Aorta (tissue), 5 donors: ENCODE measurements at regions not wholly inside any gene's neighbourhood (a gene's known extent, or its start where the extent isn't known, plus 50 kb on each side); places are given as distances from the start of the nearest gene placed in this dataset.

Source experiments
- ATAC-seq: fragments of 200-7000 bp; cut with Tn5 transposase; one replicate; pipeline ENCODE4 v1.9.1; 2022; ENCODE audit warnings: moderate library complexity; ENCODE audit not compliant: low FRiP score
- DNase-seq, 2 donors: peaks; one replicate each; pipeline ENCODE4 v3.0.0-alpha.2; 2020
- H3K27ac ChIP-seq, 2 donors: one replicate each; pipeline ENCODE4 v1.5.1; 2013; ENCODE audit warnings: low read length in 2 of 2, mild to moderate bottlenecking in 2 of 2, moderate library complexity in 2 of 2, control low read depth in 1 of 2, inconsistent platforms in 1 of 2, low read depth in 1 of 2
- H3K27me3 ChIP-seq, 2 donors: one replicate each; pipeline ENCODE4 v1.6.1; 2013; ENCODE audit warnings: control low read depth in 1 of 2, low read length in 1 of 2, mild to moderate bottlenecking in 1 of 2, moderate library complexity in 1 of 2; ENCODE audit not compliant: insufficient read depth in 2 of 2, control insufficient read depth in 1 of 2
- H3K36me3 ChIP-seq, 2 donors: one replicate each; pipeline ENCODE4 v1.6.1; 2013; ENCODE audit warnings: control low read depth in 1 of 2, low read length in 1 of 2, mild to moderate bottlenecking in 1 of 2; ENCODE audit not compliant: insufficient read depth in 2 of 2, control insufficient read depth in 1 of 2
- H3K4me1 ChIP-seq, 2 donors: one replicate each; pipeline ENCODE4 v1.6.1; 2013; ENCODE audit warnings: low read length in 2 of 2, control low read depth in 1 of 2, mild to moderate bottlenecking in 1 of 2, moderate library complexity in 1 of 2; ENCODE audit not compliant: insufficient read depth in 2 of 2, control insufficient read depth in 1 of 2
- H3K4me3 ChIP-seq, 2 donors: one replicate each; pipeline ENCODE4 v1.5.1; 2013; ENCODE audit warnings: low read length in 2 of 2, control low read depth in 1 of 2, mild to moderate bottlenecking in 1 of 2
- H3K9me3 ChIP-seq: one replicate; pipeline ENCODE4 v1.6.1; 2013; ENCODE audit warnings: mild to moderate bottlenecking, low read length; ENCODE audit not compliant: control insufficient read depth
- WGBS, 2 donors: extraction: QIAGEN DNeasy Blood & Tissue Kit; methylation state at CpG; one replicate each; pipeline ENCODE4 v1.1.7; 2013; 5-methylcytosine and 5-hydroxymethylcytosine counted together
- intact Hi-C, 2 donors: fragments of 100-400 bp; cut with DNase I; formaldehyde crosslinking; loops; one replicate each; pipeline versions ENCODE4 v1.14.2 to v1.15.0; 2022
- donor health status: healthy with polysubstance abuse.
- donor health status: Bipolar disorder and iron deficiency.
- donor health status: DM: no; HTN: no; CAD: no.
- donor health status: DM: no; HTN: no; CAD: no.
- donor health status: DM: yes; HTN: yes; CAD: no.

GRCh38 chr3:144314946-144315345 is 343.3 kb downstream of the DIPK2A start:
- no peaks in the 10 kb centered on the region for H3K4me1 ChIP-seq
- no peak overlapping the region for H3K27ac ChIP-seq
- ATAC-seq, result no peak
- no peak overlapping the region for H3K4me3 ChIP-seq
- no peak for DNase-seq
- H3K9me3 ChIP-seq, result no peaks in the 10 kb centered on the region
- intact Hi-C loops, result no loop called here
- WGBS, 2 donors, result 83 to 88% methylated on average over 3 of the region's 3 CpGs
- no peaks in the 10 kb centered on the region for H3K36me3 ChIP-seq
- no peaks in the 10 kb centered on the region for H3K27me3 ChIP-seq

GRCh38 chr3:144317961-144318360 is 346.3 kb downstream of the DIPK2A start:
- no peak for ATAC-seq
- H3K4me3 ChIP-seq, result no peak overlapping the region
- no peaks in the 10 kb centered on the region for H3K27me3 ChIP-seq
- no peaks in the 10 kb centered on the region for H3K36me3 ChIP-seq
- intact Hi-C loops, result no loop called here
- no peaks in the 10 kb centered on the region for H3K4me1 ChIP-seq
- no peaks in the 10 kb centered on the region for H3K9me3 ChIP-seq
- DNase-seq, result no peak
- no peak overlapping the region for H3K27ac ChIP-seq
- 92 to 94% methylated on average over 2 of the region's 2 CpGs for WGBS, 2 donors

DNA sequence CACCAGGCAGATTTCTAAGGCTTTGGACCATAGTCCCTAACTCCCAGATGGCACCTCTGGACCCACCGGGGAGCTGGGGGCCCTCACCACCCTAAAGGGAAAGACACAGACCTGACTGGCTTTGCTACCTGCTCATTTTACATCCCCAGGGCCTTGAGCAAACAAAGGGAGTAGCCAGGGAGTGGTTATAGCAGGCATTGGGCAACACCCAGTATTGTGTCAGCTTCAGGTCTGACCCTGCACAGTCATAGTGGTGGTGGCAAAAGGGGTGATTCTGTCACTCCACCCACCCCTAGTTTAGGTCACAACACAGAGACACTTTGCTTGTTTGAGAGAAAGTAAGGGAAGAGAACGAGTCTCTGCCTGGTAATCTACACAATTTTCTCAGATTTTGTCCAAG is 352.5 kb downstream of the DIPK2A start:
- DNase-seq (no peak), ATAC-seq (no peak)
- H3K4me3 ChIP-seq, result no peak overlapping the region
- no peaks in the 10 kb centered on the region for H3K27me3 ChIP-seq
- H3K9me3 ChIP-seq, result no peaks in the 10 kb centered on the region
- no peaks in the 10 kb centered on the region for H3K4me1 ChIP-seq
- 95 to 96% methylated on average over 2 of the region's 2 CpGs for WGBS, 2 donors
- no peak overlapping the region for H3K27ac ChIP-seq
- intact Hi-C loops, result no loop called here
- H3K36me3 ChIP-seq, result no peaks in the 10 kb centered on the region

DNA sequence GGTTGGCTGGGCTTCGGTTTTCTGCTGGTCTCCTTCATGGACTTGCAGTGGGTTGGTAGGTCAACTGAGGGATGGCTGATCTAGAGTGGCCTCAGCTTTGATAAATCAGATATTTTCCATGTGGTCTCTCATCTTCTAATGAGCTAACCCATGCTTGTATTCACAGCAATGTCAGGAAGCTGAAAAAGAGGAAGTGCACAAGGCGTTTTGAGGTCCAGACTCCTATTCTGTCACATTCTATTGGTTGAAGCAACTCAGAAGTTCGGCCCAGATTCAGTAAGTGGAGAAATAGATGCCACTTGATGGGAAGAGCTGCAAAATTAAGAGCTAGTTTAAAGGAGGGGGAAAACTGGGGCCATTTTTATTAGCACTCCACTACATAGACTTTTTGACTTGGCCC is 361.2 kb downstream of the DIPK2A start:
- no peak overlapping the region for H3K4me3 ChIP-seq
- intact Hi-C loops, result no loop called here
- no peak for DNase-seq
- H3K27me3 ChIP-seq, result no peaks in the 10 kb centered on the region
- no peaks in the 10 kb centered on the region for H3K36me3 ChIP-seq
- no peak overlapping the region for H3K27ac ChIP-seq
- no peaks in the 10 kb centered on the region for H3K9me3 ChIP-seq
- 87 to 93% methylated on average over 3 of the region's 3 CpGs for WGBS, 2 donors
- no peak for ATAC-seq
- H3K4me1 ChIP-seq, result no peaks in the 10 kb centered on the region

DNA sequence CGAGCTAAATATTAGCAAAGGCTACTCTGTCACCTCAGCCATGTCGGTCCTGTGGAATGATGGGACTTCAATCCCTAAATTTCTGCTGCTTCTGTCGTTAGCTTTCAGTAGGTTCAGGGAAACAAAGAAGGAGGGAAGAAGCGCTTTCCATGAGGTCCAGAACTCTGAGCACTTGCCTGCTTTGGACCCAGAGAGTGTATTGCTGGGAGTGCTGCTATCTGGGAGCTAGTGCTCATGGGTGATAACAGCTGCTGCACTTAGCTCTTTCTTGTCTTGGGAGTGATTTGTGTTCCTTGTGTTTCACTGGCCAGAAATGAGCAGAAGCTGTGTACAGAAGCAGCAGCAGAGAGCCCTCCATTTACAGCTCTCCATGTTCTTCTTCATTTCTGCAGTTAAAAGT is 369.8 kb downstream of the DIPK2A start:
- intact Hi-C loops, result no loop called here
- Histone ChIP-seq H3K36me3 (no peaks in the 10 kb centered on the region), H3K4me1 (no peaks in the 10 kb centered on the region), H3K27me3 (no peaks in the 10 kb centered on the region), H3K4me3 (no peak overlapping the region), H3K9me3 (no peaks in the 10 kb centered on the region), H3K27ac (no peak overlapping the region)
- 79 to 80% methylated on average over 4 of the region's 4 CpGs for WGBS, 2 donors
- ATAC-seq, result no peak
- DNase-seq, result no peak

- Histone ChIP-seq H3K9me3 (no peaks in the 10 kb centered on the region), H3K27me3 (no peaks in the 10 kb centered on the region), H3K4me1 (no peaks in the 10 kb centered on the region), H3K4me3 (no peak overlapping the region), H3K36me3 (no peaks in the 10 kb centered on the region), H3K27ac (no peak overlapping the region)
- 97 to 98% methylated on average over 9 of the region's 9 CpGs for WGBS, 2 donors
- no peak for DNase-seq
- ATAC-seq, result no peak
- intact Hi-C loops, result no loop called here
Measured at GRCh38 chr3:144343343-144343742, 371.7 kb downstream of the DIPK2A start.

GRCh38 chr3:144343777-144344176 is 372.2 kb downstream of the DIPK2A start:
- ATAC-seq (no peak), DNase-seq (no peak)
- H3K4me1 ChIP-seq, result no peaks in the 10 kb centered on the region
- H3K27ac ChIP-seq, result no peak overlapping the region
- intact Hi-C loops, result no loop called here
- WGBS, 2 donors, result 84 to 86% methylated on average over 7 of the region's 7 CpGs
- H3K27me3 ChIP-seq, result no peaks in the 10 kb centered on the region
- H3K4me3 ChIP-seq, result no peak overlapping the region
- no peaks in the 10 kb centered on the region for H3K36me3 ChIP-seq
- H3K9me3 ChIP-seq, result no peaks in the 10 kb centered on the region

- 86 to 87% methylated on average over 2 of the region's 2 CpGs for WGBS, 2 donors
- Histone ChIP-seq H3K36me3 (no peaks in the 10 kb centered on the region), H3K27ac (no peak overlapping the region), H3K4me3 (no peak overlapping the region), H3K4me1 (no peaks in the 10 kb centered on the region), H3K27me3 (no peaks in the 10 kb centered on the region), H3K9me3 (no peaks in the 10 kb centered on the region)
- DNase-seq (no peak), ATAC-seq (no peak)
- intact Hi-C loops, result no loop called here
Measured at GRCh38 chr3:144344925-144345548, 373.4 kb downstream of the DIPK2A start.

DNA sequence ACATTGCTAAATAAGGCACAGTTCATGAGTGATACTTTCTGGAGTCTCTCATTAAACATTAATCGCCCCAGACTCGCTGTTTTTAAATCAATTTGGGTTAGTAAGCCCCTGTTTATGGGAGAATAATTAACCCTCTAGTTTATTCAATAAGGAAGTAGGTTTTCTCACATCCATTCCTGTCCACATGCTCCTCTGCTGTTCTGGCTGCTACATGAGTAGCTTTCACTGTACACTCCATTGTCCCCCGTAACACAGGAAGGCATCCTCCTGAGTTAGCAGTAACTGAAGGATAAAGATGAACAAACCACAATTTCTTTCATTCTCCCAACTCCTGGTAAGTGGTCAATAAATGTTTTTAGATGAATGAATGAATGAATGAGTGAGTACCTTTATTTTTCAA is 378.5 kb downstream of the DIPK2A start:
- no peak for DNase-seq
- no peak for ATAC-seq
- Histone ChIP-seq H3K27ac (no peak overlapping the region), H3K9me3 (no peaks in the 10 kb centered on the region), H3K36me3 (no peaks in the 10 kb centered on the region), H3K27me3 (no peaks in the 10 kb centered on the region), H3K4me3 (no peak overlapping the region), H3K4me1 (no peaks in the 10 kb centered on the region)
- intact Hi-C loops, result no loop called here
- WGBS, 2 donors, result 96 to 97% methylated on average over 3 of the region's 3 CpGs
